PC-9 (cell line): ENCODE measurements at regions not wholly inside any gene's neighbourhood (a gene's known extent, or its start where the extent isn't known, plus 50 kb on each side); places are given as distances from the start of the nearest gene placed in this dataset.

ENCODE experiments used
- BruUV-seq: library from RNA; stranded (reverse); fragments of 400-500 nt; replicated peaks from 2 replicates; lab custom pipeline; 2021; lab: Mats Ljungman, UMichigan
- CTCF ChIA-PET: fragments of 300-600 bp; sonication (Branson Sonifier 250); formaldehyde crosslinking; loops from one replicate; lab custom pipeline; 2022; ENCODE audit warnings: antibody characterized with exemption; lab: Charles Lee
- POLR2A ChIA-PET: fragments of 300-600 bp; sonication (Branson Sonifier 250); formaldehyde crosslinking; loops from one replicate; lab custom pipeline; 2022; ENCODE audit warnings: antibody characterized with exemption; ENCODE audit not compliant: unreplicated experiment; lab: Charles Lee
- DNase-seq, 2 experiments: peaks; one replicate each; pipeline versions ENCODE4 v3.0.0 to v3.0.0-alpha.2; 2015 to 2022; ENCODE audit warnings: mixed read lengths in 1 of 2
- H2AFZ ChIP-seq: fragments of 200-600 bp; sonication (generic); 2 replicates; pipeline ENCODE4 v1.8.1; 2017; ENCODE audit warnings: antibody characterized with exemption
- H3F3A ChIP-seq: fragments of 200-600 bp; sonication (generic); 2 replicates; pipeline ENCODE4 v1.8.1; 2017; ENCODE audit warnings: antibody characterized with exemption, mild to moderate bottlenecking, low read depth; ENCODE audit not compliant: insufficient read depth
- H3K27ac ChIP-seq: fragments of 200-600 bp; sonication (generic); 2 replicates; pipeline ENCODE4 v1.6.1; 2016; ENCODE audit warnings: mixed run types
- H3K27me3 ChIP-seq: fragments of 200-600 bp; sonication (generic); 2 replicates; pipeline ENCODE4 v1.6.1; 2016; ENCODE audit warnings: low read depth, mixed run types; ENCODE audit not compliant: insufficient read depth
- H3K36me3 ChIP-seq: fragments of 200-600 bp; sonication (generic); 2 replicates; pipeline ENCODE4 v1.6.1; 2016; ENCODE audit warnings: low read depth, mixed run types
- H3K4me1 ChIP-seq: fragments of 200-600 bp; sonication (generic); replicated peaks from 2 replicates; pipeline ENCODE4 v1.6.1; 2016; ENCODE audit warnings: mixed run types; ENCODE audit not compliant: insufficient read depth
- H3K4me2 ChIP-seq: fragments of 200-600 bp; sonication (generic); 2 replicates; pipeline ENCODE4 v1.6.1; 2017; ENCODE audit warnings: mixed run types
- H3K4me3 ChIP-seq: fragments of 200-600 bp; sonication (generic); 2 replicates; pipeline ENCODE4 v1.6.1; 2016; ENCODE audit warnings: mixed run types
- H3K79me2 ChIP-seq: fragments of 200-600 bp; sonication (generic); 2 replicates; pipeline ENCODE4 v1.6.1; 2017; ENCODE audit warnings: low read depth, mixed run types
- H3K9me2 ChIP-seq: fragments of 200-600 bp; sonication (generic); 2 replicates; pipeline ENCODE4 v1.8.1; 2017; ENCODE audit warnings: mild to moderate bottlenecking; ENCODE audit not compliant: insufficient read depth
- H3K9me3 ChIP-seq: fragments of 200-600 bp; sonication (generic); 2 replicates; pipeline ENCODE4 v1.8.1; 2016; ENCODE audit warnings: low read depth; ENCODE audit not compliant: insufficient read depth
- H4K20me1 ChIP-seq: fragments of 200-600 bp; sonication (generic); 2 replicates; pipeline ENCODE4 v1.8.1; 2017; ENCODE audit not compliant: insufficient read depth
- EZH2 ChIP-seq: fragments of 200-600 bp; sonication (generic); IDR thresholded peaks from 2 replicates; pipeline ENCODE4 v1.8.0; 2017; ENCODE audit warnings: antibody characterized with exemption, low read depth
- intact Hi-C: fragments of 100-400 bp; cut with micrococcal nuclease; formaldehyde crosslinking; loops from one replicate; pipeline ENCODE4 v1.10.0; 2022; ENCODE audit not compliant: unreplicated experiment
- TF ChIP-seq, protein P1 (sequence below): fragments of 200-600 bp; sonication (generic); conservative IDR thresholded peaks from 2 replicates; pipeline ENCODE4 v1.6.1; 2017; ENCODE audit warnings: mixed run types, antibody characterized with exemption, mild to moderate bottlenecking, moderate library complexity

DNA sequence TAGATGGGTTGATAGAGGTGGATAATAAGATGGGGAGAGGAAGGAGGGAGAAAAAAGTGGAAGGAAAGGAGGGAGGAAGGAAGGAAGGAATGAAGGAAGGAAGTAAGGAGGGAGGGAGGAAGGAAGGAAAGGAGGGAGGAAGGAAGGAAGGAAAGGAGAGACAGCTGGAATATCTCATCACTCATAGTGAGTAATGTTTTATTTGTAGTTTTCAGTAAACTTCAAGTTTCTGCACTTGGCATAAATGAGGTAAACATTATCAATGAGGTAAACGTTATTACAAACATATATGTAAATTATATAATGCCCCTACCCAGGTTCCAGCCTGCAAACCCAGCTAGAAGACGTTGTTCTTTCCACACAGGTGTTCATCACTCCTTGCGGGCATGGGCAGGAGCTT, 89.8 kb upstream of the XYLT1 start:
- Histone ChIP-seq H3K9me2 (no peaks in the 10 kb centered on the region), H3K4me1 (no peaks in the 10 kb centered on the region), H3K9me3 (no peaks in the 10 kb centered on the region), H3K27ac (no peak overlapping the region), H3K79me2 (no peaks in the 10 kb centered on the region), H2AFZ (no peak overlapping the region), H3F3A (no peaks in the 10 kb centered on the region), H3K4me3 (no peak overlapping the region), H3K36me3 (no peaks in the 10 kb centered on the region), H3K27me3 (no peaks in the 10 kb centered on the region), H3K4me2 (no peak overlapping the region), H4K20me1 (no peaks in the 10 kb centered on the region)
- CTCF ChIA-PET = no interaction called here
- TF ChIP-seq EZH2 = no peak
- TF ChIP-seq, protein P1, sequence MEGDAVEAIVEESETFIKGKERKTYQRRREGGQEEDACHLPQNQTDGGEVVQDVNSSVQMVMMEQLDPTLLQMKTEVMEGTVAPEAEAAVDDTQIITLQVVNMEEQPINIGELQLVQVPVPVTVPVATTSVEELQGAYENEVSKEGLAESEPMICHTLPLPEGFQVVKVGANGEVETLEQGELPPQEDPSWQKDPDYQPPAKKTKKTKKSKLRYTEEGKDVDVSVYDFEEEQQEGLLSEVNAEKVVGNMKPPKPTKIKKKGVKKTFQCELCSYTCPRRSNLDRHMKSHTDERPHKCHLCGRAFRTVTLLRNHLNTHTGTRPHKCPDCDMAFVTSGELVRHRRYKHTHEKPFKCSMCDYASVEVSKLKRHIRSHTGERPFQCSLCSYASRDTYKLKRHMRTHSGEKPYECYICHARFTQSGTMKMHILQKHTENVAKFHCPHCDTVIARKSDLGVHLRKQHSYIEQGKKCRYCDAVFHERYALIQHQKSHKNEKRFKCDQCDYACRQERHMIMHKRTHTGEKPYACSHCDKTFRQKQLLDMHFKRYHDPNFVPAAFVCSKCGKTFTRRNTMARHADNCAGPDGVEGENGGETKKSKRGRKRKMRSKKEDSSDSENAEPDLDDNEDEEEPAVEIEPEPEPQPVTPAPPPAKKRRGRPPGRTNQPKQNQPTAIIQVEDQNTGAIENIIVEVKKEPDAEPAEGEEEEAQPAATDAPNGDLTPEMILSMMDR = no peak
- no TSS peak for BruUV-seq
- intact Hi-C loops = no loop called here
- DNase-seq = no peak
- POLR2A ChIA-PET = no interaction called here

DNA sequence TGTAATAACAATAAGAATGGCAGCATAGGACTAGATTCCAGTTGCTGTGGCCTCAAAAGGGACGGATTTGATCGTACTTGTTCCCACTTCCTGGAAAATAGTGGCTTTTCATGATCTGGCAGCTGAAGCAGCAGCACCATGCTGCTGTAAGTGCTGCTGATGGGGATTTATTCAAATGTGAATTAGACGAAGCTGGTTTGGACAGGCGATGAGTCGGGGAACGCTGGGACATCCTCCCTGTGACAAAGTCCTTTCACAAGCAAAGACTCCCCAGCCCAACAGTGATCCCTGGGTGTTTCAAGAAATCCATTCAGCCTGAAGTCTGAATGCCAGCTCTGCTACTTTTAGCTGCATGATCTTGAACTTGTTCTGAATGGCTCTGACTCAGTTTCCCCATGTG, 88.6 kb upstream of the XYLT1 start:
- no peak overlapping the region for H3K27ac ChIP-seq
- H3K27me3 ChIP-seq = no peaks in the 10 kb centered on the region
- no peak overlapping the region for H3K4me2 ChIP-seq
- no peak overlapping the region for H3K4me3 ChIP-seq
- DNase-seq = no peak
- no peaks in the 10 kb centered on the region for H3K36me3 ChIP-seq
- intact Hi-C loops = no loop called here
- H3F3A ChIP-seq = no peaks in the 10 kb centered on the region
- no TSS peak for BruUV-seq
- no peak overlapping the region for H2AFZ ChIP-seq
- TF ChIP-seq, protein P1 = no peak
- TF ChIP-seq EZH2 = no peak
- H3K9me2 ChIP-seq = no peaks in the 10 kb centered on the region
- POLR2A ChIA-PET = no interaction called here
- CTCF ChIA-PET = no interaction called here
- H3K4me1 ChIP-seq = no peaks in the 10 kb centered on the region
- no peaks in the 10 kb centered on the region for H3K9me3 ChIP-seq
- H4K20me1 ChIP-seq = no peaks in the 10 kb centered on the region
- H3K79me2 ChIP-seq = no peaks in the 10 kb centered on the region

- Histone ChIP-seq H3F3A (no peaks in the 10 kb centered on the region), H3K36me3 (no peaks in the 10 kb centered on the region), H3K4me1 (no peaks in the 10 kb centered on the region), H3K79me2 (no peaks in the 10 kb centered on the region), H4K20me1 (no peaks in the 10 kb centered on the region), H3K9me3 (no peaks in the 10 kb centered on the region), H3K4me2 (no peak overlapping the region), H3K27ac (no peak overlapping the region), H2AFZ (no peak overlapping the region), H3K9me2 (no peaks in the 10 kb centered on the region), H3K27me3 (no peaks in the 10 kb centered on the region), H3K4me3 (no peak overlapping the region)
- ChIA-PET CTCF (no interaction called here), POLR2A (no interaction called here)
- no peak for DNase-seq
- intact Hi-C loops = no loop called here
- BruUV-seq = no TSS peak
- no peak for TF ChIP-seq EZH2
- TF ChIP-seq, protein P1 = no peak
Measured at GRCh38 chr16:17557949-17558348, 87.2 kb upstream of the XYLT1 start.
